Retinal pigment epithelial cell (primary cell): ENCODE measurements at regions not wholly inside any gene's neighbourhood (a gene's known extent, or its start where the extent isn't known, plus 50 kb on each side); places are given as distances from the start of the nearest gene placed in this dataset.

ENCODE experiments used
- DNase-seq: peaks from one replicate; pipeline ENCODE4 v3.0.0-alpha.2; 2010; ENCODE audit warnings: low read depth
- H3K4me3 ChIP-seq: 2 replicates; pipeline ENCODE4 v1.5.1; 2011; ENCODE audit warnings: mild to moderate bottlenecking, low read length, control low read depth, moderate library complexity
- TF ChIP-seq, protein P1 (sequence below): conservative IDR thresholded peaks from 2 replicates; pipeline ENCODE4 v1.5.1; 2011; ENCODE audit warnings: low read depth, low read length, control low read depth, inconsistent platforms

DNA sequence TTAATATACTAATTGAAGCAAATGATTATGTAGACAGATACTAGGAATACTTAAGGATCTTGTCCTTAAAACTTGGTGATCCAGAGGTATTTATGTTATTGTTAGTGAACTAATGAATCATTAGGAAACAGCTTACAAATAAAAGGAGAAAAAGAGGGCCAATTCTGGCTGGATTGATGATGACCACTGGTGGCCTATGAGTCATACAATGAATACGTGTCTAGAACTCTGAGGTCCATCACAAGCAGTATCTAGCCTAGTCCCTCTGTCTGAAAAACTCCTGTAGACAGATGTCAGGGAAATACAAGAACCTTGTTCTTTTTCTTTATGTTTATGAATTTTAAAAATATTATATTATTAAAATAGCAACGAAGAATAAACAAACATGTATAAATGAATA is 51.7 kb upstream of the RTL1 start:
- no peak for DNase-seq
- no peak overlapping the region for H3K4me3 ChIP-seq
- TF ChIP-seq, protein P1, sequence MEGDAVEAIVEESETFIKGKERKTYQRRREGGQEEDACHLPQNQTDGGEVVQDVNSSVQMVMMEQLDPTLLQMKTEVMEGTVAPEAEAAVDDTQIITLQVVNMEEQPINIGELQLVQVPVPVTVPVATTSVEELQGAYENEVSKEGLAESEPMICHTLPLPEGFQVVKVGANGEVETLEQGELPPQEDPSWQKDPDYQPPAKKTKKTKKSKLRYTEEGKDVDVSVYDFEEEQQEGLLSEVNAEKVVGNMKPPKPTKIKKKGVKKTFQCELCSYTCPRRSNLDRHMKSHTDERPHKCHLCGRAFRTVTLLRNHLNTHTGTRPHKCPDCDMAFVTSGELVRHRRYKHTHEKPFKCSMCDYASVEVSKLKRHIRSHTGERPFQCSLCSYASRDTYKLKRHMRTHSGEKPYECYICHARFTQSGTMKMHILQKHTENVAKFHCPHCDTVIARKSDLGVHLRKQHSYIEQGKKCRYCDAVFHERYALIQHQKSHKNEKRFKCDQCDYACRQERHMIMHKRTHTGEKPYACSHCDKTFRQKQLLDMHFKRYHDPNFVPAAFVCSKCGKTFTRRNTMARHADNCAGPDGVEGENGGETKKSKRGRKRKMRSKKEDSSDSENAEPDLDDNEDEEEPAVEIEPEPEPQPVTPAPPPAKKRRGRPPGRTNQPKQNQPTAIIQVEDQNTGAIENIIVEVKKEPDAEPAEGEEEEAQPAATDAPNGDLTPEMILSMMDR: no peak

DNA sequence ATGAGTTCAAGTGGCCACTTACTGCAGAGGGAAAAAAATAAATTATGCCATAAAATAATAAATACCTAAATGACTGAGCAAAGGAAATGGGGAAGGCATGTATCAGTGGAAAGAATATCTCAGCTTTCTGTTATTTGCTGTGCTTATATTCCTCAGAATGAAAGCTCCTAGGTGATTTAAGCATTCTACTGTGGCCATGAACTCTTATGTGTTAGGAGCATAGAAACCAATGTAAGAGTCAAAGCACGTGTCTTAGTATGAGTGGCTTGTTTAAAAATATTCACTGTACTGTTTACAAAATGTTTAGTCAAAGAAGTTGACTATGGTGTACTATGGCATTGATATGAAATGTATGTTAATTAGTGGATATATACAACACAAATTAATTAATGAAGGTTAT is 59.0 kb upstream of the RTL1 start:
- TF ChIP-seq, protein P1: no peak
- DNase-seq: no peak
- no peak overlapping the region for H3K4me3 ChIP-seq

DNA sequence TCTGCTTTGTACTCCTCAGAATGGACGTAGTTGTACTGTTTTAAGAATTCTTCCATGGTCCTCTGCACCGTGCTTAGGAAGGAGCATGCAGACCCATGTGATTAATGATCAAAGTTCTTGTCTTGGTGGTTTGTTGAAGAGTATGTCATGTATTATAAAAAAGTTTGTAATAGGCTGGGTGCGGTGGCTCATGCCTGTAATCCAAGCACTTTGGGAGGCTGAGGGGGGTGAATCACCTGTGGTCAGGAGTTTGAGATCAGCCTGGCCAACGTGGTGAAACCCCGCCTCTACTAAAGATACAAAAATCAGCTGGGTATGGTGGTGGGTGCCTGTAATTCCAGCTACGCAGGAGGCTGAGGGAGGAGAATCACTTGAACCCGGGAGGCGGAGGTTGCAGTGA is 61.8 kb upstream of the RTL1 start:
- H3K4me3 ChIP-seq: no peak overlapping the region
- TF ChIP-seq, protein P1: no peak
- DNase-seq: no peak

DNA sequence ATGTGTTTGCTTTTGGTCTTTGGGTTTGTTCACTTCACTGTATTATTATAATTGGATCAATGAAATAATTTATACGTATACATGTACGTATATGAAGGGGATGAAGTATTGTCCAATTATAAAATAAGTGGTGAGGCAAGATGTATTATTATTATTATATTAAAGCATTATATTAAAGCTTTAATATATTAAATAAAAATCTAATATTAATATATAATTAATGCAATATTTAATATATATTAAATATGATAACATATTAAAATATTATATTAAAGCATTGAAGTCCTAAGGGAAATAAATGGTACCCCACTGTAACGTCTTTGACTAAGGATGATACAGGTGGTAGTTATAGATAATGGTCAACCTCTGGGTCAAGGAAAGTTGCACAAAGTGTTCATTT is 63.7 kb upstream of the RTL1 start:
- TF ChIP-seq, protein P1: no peak
- no peak overlapping the region for H3K4me3 ChIP-seq
- DNase-seq: no peak

DNA sequence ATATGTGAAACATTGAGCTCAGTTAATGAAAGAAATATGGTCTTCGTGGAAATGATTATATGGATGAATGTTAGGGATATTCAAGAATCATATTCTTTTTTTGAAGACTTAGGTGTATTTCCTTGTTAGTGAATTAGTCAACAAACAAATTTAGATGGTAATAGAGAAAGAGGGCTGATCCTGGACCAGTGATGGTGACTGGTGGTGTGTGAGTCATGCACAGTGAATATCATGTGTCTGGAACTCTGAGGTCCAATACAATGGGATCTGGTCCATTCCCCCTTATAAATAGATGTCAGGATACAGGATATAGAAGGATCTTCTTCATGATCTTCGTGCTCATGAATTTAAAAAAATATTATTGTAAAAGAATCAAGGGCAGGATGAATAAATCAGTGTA is 64.4 kb upstream of the RTL1 start:
- no peak overlapping the region for H3K4me3 ChIP-seq
- DNase-seq: no peak
- TF ChIP-seq, protein P1: no peak

DNA sequence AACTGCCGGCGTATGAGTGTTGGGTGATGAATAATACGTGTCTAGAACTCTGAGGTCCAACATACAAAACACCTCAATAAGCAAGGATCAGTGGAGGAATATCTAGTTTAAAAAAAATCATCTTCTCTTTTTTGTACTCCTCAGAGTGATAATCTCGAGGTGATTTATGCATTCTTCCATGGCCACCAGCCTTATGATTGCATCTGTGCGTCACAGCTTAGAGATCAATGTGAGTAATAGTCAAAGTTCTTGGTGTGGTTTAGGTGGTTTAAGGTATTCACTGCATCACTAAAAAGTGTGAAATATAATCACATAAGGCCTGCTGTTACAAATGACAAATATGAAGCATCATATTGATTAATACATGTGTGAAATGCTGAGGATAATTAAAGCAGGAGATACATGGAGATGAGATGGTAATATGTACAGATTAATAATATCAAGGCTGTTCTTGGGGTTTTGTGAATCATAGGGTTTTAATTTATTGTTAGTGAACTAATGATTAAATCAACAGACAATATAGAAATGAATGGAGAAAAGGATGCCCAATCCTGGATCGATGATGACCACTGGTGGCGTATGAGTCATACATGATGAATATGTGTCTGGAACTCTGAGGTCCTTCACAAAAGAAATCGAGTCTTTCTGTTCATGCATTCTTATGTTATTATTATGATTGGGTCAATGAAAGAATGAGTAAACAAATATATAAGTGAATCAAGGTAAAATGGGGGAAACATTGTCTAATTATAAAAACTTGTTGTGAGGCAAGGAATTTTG is 68.8 kb upstream of the RTL1 start:
- no peak for DNase-seq
- no peak overlapping the region for H3K4me3 ChIP-seq
- TF ChIP-seq, protein P1: no peak

DNA sequence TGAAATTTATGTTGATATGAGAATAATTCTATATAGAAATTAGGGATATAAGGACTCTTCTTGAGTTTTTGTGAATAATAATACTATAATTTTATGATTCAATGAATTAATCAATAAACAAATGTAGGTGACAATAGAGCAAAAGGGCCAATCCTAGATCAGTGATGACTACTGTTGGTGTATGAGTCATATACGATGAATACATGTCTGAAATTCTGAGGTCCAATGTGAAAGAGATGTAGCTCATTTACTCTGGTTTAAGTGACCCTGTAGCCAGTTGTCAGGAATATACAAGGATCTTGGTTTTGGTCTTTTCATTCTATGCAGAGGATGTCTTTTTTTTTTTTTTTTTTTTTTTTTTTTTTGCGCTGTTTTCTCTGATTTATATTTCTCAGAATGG is 72.1 kb upstream of the RTL1 start:
- H3K4me3 ChIP-seq: no peak overlapping the region
- no peak for DNase-seq
- TF ChIP-seq, protein P1: no peak
